Peyer's patch (tissue), 4 donors: ENCODE measurements at regions not wholly inside any gene's neighbourhood (a gene's known extent, or its start where the extent isn't known, plus 50 kb on each side); places are given as distances from the start of the nearest gene placed in this dataset.

Source experiments
- POLR2A ChIP-seq, 2 donors: fragments of 450-650 bp; IDR thresholded peaks; one replicate each; pipeline ENCODE4 v1.5.1; 2017; ENCODE audit warnings: antibody characterized with exemption in 2 of 2, mild to moderate bottlenecking in 2 of 2, moderate library complexity in 2 of 2
- TF ChIP-seq, protein P1 (sequence below), 6 experiments: fragments of 450-650 bp in 4 of 6; fragments of 200-600 bp in 2 of 6; sonication (generic) in 1 of 6; IDR thresholded peaks; one replicate each; pipeline ENCODE4 v1.5.1; 2017 to 2019; ENCODE audit warnings: antibody characterized with exemption in 6 of 6, mild to moderate bottlenecking in 3 of 6, moderate library complexity in 1 of 6

DNA sequence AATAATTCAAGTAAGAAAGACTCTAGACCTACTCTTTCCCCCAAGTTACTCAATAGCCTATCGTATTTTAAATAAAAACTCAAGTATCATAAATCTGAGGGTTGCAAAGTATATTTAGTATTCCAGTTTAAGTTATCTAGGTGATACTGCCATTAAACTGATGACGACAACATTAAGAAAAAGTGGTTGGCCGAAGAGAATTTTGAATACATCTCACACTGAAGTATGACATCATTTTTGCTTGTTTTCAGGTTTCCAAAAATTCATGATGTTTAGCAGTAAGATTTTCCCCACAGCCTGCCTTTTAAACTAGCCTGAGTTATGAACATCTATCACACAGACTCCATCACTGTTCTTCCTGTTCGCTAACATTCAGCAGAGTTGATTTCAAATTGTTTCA lies 102.1 kb upstream of the RAB27B start:
- no peak for TF ChIP-seq POLR2A (IDR thresholded peaks at IDR 0.05)
- TF ChIP-seq, protein P1, sequence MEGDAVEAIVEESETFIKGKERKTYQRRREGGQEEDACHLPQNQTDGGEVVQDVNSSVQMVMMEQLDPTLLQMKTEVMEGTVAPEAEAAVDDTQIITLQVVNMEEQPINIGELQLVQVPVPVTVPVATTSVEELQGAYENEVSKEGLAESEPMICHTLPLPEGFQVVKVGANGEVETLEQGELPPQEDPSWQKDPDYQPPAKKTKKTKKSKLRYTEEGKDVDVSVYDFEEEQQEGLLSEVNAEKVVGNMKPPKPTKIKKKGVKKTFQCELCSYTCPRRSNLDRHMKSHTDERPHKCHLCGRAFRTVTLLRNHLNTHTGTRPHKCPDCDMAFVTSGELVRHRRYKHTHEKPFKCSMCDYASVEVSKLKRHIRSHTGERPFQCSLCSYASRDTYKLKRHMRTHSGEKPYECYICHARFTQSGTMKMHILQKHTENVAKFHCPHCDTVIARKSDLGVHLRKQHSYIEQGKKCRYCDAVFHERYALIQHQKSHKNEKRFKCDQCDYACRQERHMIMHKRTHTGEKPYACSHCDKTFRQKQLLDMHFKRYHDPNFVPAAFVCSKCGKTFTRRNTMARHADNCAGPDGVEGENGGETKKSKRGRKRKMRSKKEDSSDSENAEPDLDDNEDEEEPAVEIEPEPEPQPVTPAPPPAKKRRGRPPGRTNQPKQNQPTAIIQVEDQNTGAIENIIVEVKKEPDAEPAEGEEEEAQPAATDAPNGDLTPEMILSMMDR (IDR thresholded peaks at IDR 0.05): no peak
